ENCODE measurements at regions not wholly inside any gene's neighbourhood (a gene's known extent, or its start where the extent isn't known, plus 50 kb on each side); places are given as distances from the start of the nearest gene placed in this dataset.

- no peak for TF ChIP-seq CTCF (conservative IDR thresholded peaks at IDR 0.05; ENCODE audit: low read depth in 2 of 2)
- no peak for TF ChIP-seq EZH2 (IDR thresholded peaks at IDR 0.05; ENCODE audit: low read depth, unreplicated experiment)
- TF ChIP-seq POLR2AphosphoS5 (IDR thresholded peaks at IDR 0.05; ENCODE audit: low read depth) = no peak
- TF ChIP-seq ZNF114 (CRISPR knock-in tag; IDR thresholded peaks at IDR 0.05) = no peak
- TF ChIP-seq ETS1 (IDR thresholded peaks at IDR 0.05) = no peak
- TF ChIP-seq NANOG (IDR thresholded peaks at IDR 0.05; ENCODE audit: borderline replicate concordance) = no peak
Measured at GRCh38 chr7:49580761-49581160, 192.7 kb upstream of the VWC2 start.

All from GM23338 (cell line).